Bronchial epithelial cell (primary cell): ENCODE measurements at regions not wholly inside any gene's neighbourhood (a gene's known extent, or its start where the extent isn't known, plus 50 kb on each side); places are given as distances from the start of the nearest gene placed in this dataset.

Experiments used
- DNase-seq: peaks from one replicate; pipeline ENCODE4 v3.0.0-alpha.2; 2010; ENCODE audit warnings: low read depth
- FAIRE-seq: peaks from 2 replicates; lab custom pipeline; 2011; peaks lifted over from hg19 to GRCh38; lab: Jason Lieb, UNC
- H3K27me3 ChIP-seq: 2 replicates; pipeline ENCODE4 v1.5.1; 2011; ENCODE audit warnings: low read length; ENCODE audit not compliant: control insufficient read depth, insufficient read depth
- H3K36me3 ChIP-seq: 2 replicates; pipeline ENCODE4 v1.5.1; 2011; ENCODE audit warnings: low read length; ENCODE audit not compliant: control insufficient read depth, insufficient read depth
- H3K4me3 ChIP-seq: 2 replicates; pipeline ENCODE4 v1.5.1; 2011; ENCODE audit warnings: mild to moderate bottlenecking, low read depth, low read length, control low read depth
- TF ChIP-seq, protein P1 (sequence below): IDR thresholded peaks from 2 replicates; pipeline ENCODE4 v1.5.1; 2011; ENCODE audit warnings: mild to moderate bottlenecking, moderate library complexity, low read length, control low read depth, inconsistent platforms; ENCODE audit not compliant: insufficient read depth, severe bottlenecking

DNA sequence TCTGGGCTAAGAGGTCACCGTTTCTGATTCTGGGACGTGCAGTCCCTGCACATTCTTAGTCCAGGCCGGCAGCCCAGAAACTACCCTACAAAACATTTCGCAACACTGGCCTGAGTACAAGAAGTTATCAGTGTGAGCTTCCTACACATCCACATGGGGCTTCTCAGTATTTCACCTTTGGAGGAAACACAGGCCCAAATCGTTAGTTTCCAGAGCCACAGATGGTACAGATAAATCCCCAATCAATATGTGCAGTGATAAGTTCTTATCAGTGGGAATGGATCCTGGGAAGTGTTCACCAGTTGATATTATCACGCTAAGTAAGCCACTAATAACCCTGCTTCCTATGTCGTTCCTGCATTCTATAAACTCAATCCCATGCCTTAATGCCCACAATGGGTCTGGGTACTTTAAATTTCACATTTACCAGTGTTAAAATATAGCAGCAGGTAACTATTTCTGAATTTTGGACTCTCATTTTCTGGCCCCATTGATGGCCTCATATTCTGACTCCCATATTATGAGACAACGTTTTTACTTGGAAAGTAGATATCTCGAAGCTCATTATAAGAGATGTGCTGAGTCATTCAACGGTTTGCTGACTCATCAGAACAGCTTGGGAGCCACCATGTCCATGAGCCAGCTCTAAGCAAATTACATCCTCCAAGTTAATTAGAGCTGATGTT is 370.2 kb upstream of the MAF start:
- Histone ChIP-seq H3K27me3 (no peaks in the 10 kb centered on the region), H3K4me3 (no peak overlapping the region), H3K36me3 (no peaks in the 10 kb centered on the region)
- TF ChIP-seq, protein P1, sequence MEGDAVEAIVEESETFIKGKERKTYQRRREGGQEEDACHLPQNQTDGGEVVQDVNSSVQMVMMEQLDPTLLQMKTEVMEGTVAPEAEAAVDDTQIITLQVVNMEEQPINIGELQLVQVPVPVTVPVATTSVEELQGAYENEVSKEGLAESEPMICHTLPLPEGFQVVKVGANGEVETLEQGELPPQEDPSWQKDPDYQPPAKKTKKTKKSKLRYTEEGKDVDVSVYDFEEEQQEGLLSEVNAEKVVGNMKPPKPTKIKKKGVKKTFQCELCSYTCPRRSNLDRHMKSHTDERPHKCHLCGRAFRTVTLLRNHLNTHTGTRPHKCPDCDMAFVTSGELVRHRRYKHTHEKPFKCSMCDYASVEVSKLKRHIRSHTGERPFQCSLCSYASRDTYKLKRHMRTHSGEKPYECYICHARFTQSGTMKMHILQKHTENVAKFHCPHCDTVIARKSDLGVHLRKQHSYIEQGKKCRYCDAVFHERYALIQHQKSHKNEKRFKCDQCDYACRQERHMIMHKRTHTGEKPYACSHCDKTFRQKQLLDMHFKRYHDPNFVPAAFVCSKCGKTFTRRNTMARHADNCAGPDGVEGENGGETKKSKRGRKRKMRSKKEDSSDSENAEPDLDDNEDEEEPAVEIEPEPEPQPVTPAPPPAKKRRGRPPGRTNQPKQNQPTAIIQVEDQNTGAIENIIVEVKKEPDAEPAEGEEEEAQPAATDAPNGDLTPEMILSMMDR: no peak
- FAIRE-seq: no peak
- no peak for DNase-seq

DNA sequence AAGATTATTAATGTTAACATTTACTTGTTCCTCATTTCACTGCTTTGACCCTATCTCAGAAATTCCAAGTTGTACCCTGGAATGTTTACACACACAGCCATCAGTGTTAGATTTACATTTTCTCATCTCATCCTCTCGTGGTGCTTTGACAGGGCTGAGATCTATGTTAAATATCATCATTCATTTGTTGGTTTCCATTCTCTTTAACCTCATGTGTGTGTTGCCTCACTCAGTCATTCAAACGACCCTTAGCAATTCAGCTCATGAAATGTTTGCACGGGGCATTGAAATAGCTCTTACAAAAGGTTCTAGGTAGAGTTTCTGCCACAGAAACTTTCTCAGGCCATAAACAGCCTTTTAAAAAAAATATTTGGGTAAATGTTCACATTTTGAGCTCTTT is 369.6 kb upstream of the MAF start:
- no peak overlapping the region for H3K4me3 ChIP-seq
- H3K36me3 ChIP-seq: no peaks in the 10 kb centered on the region
- FAIRE-seq (no peak), DNase-seq (no peak)
- TF ChIP-seq, protein P1: no peak
- no peaks in the 10 kb centered on the region for H3K27me3 ChIP-seq

DNA sequence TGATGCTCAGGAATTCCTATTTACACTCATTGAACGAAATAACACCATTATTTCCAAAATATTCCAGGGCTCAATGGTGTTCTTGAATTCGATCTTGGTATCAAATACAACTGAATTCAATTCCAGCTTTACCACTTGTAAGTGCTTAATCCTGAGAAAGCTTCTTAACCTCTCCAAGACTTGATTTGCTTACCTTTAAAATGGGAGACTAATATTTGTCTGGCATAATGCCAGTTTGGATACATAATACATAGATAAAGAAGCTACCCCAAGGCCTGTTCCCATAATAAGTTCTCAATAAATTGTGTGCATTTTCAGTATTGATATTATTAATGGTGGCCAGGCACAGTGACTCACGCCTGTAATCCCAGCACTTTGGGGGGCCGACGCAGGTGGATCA is 368.9 kb upstream of the MAF start:
- DNase-seq: no peak
- H3K36me3 ChIP-seq: no peaks in the 10 kb centered on the region
- TF ChIP-seq, protein P1: no peak
- FAIRE-seq: no peak
- H3K27me3 ChIP-seq: no peaks in the 10 kb centered on the region
- H3K4me3 ChIP-seq: no peak overlapping the region

GRCh38 chr16:79966226-79966625 is 365.7 kb upstream of the MAF start:
- TF ChIP-seq, protein P1: no peak
- FAIRE-seq (no peak), DNase-seq (no peak)
- Histone ChIP-seq H3K4me3 (no peak overlapping the region), H3K27me3 (no peaks in the 10 kb centered on the region), H3K36me3 (no peaks in the 10 kb centered on the region)

- Histone ChIP-seq H3K27me3 (no peaks in the 10 kb centered on the region), H3K4me3 (no peak overlapping the region), H3K36me3 (no peaks in the 10 kb centered on the region)
- DNase-seq: no peak
- FAIRE-seq: no peak
- TF ChIP-seq, protein P1: no peak
Measured at GRCh38 chr16:79965718-79966117, 365.2 kb upstream of the MAF start.

DNA sequence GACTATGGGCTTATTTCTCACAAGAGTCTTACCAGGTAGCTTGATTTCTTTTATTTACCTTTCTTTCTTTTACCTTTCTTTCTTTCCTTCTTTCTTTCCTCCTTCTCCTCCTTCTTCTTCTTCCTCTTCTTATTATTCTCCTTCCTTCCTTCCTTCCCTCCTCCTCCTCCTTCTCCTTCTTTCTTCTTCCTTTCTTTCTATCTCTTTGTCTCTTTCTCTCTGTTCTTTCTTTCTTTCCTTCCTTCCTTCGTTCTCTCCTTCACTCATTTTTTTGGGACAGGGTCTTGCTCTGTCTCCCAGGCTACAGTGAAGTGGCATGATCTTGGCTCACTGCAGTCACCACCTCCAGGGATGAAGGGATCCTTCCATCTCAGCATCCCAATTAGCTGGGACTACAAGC is 363.6 kb upstream of the MAF start:
- FAIRE-seq (no peak), DNase-seq (no peak)
- Histone ChIP-seq H3K4me3 (no peak overlapping the region), H3K27me3 (no peaks in the 10 kb centered on the region), H3K36me3 (no peaks in the 10 kb centered on the region)
- TF ChIP-seq, protein P1: no peak
